K562 (cell line): ENCODE measurements at regions not wholly inside any gene's neighbourhood (a gene's known extent, or its start where the extent isn't known, plus 50 kb on each side); places are given as distances from the start of the nearest gene placed in this dataset.

Source experiments
- ATAC-seq: fragments of 200-7000 bp; cut with Tn5 transposase; 3 replicates; pipeline ENCODE4 v1.9.1; 2020; ENCODE audit warnings: moderate library complexity
- BruUV-seq: library from RNA; stranded (reverse); fragments of 400-500 nt; replicated peaks from 2 replicates; lab custom pipeline; 2021; lab: Mats Ljungman, UMichigan
- CTCF ChIA-PET: fragments of 300-600 bp; formaldehyde crosslinking; extraction: SDS; loops from one replicate; lab custom pipeline; 2021; ENCODE audit warnings: low intra/inter-chr PET ratio; lab: Yijun Ruan, JAX
- POLR2A ChIA-PET: fragments of 300-600, 350-650 bp; sonication (Branson Sonifier 250); formaldehyde crosslinking; extraction: SDS; loops from one replicate; lab custom pipeline; 2021; ENCODE audit warnings: antibody characterized with exemption, inconsistent platforms; lab: Yijun Ruan, JAX
- DNase-seq, 4 experiments: peaks; one replicate each; pipeline versions ENCODE4 v3.0.0 to v3.0.0-alpha.2; 2011 to 2018; ENCODE audit warnings: low spot score in 3 of 4, mixed read lengths in 3 of 4; ENCODE audit errors: extremely low read depth in 1 of 4
- FAIRE-seq: peaks from 2 replicates; lab custom pipeline; 2011; peaks lifted over from hg19 to GRCh38; lab: Jason Lieb, UNC
- H2AFZ ChIP-seq: 2 replicates; pipeline ENCODE4 v1.6.0; 2011; ENCODE audit warnings: low read depth, low read length, control low read depth, inconsistent platforms
- H3K27ac ChIP-seq: fragments of 200-600 bp; 3 replicates; pipeline ENCODE4 v1.8.0; 2011; ENCODE audit warnings: low read depth, mild to moderate bottlenecking, control low read depth, inconsistent platforms, low read length, moderate library complexity, mixed read lengths; ENCODE audit errors: extremely low read depth
- H3K27me3 ChIP-seq, 2 experiments: fragments of 300-600 bp in 1 of 2; 2 replicates in 1 of 2; 3 replicates in 1 of 2; pipeline versions ENCODE4 v1.6.0 to v1.8.0; 2011; ENCODE audit warnings: inconsistent platforms in 2 of 2, low read length in 2 of 2, mild to moderate bottlenecking in 1 of 2, mixed read lengths in 1 of 2, moderate library complexity in 1 of 2; ENCODE audit not compliant: control insufficient read depth in 2 of 2, insufficient read depth in 2 of 2
- H3K36me3 ChIP-seq: fragments of 300-600 bp; 3 replicates; pipeline ENCODE4 v1.8.0; 2011; ENCODE audit warnings: mild to moderate bottlenecking, low read length, inconsistent platforms; ENCODE audit not compliant: control insufficient read depth, insufficient read depth
- H3K4me1 ChIP-seq, 2 experiments: fragments of 200-600 bp in 1 of 2; replicated peaks in 1 of 2; 2 replicates in 1 of 2; 3 replicates in 1 of 2; pipeline versions ENCODE4 v1.5.1 to v1.8.0; 2011; ENCODE audit warnings: inconsistent platforms in 2 of 2, low read length in 2 of 2, mild to moderate bottlenecking in 1 of 2, mixed read lengths in 1 of 2, moderate library complexity in 1 of 2; ENCODE audit not compliant: control insufficient read depth in 2 of 2, insufficient read depth in 2 of 2
- H3K4me2 ChIP-seq: 2 replicates; pipeline ENCODE4 v1.6.1; 2011; ENCODE audit warnings: low read length, control low read depth, inconsistent platforms, mixed read lengths; ENCODE audit not compliant: insufficient read depth
- H3K4me3 ChIP-seq: fragments of 200-600 bp; sonication (generic), shearing (Covaris generic); 2 replicates; pipeline ENCODE4 v1.5.1; 2016; ENCODE audit warnings: control low read depth, inconsistent platforms
- H3K79me2 ChIP-seq: fragments of 200-600 bp; 3 replicates; pipeline ENCODE4 v1.8.0; 2011; ENCODE audit warnings: low read length, inconsistent platforms; ENCODE audit not compliant: control insufficient read depth, insufficient read depth
- H3K9ac ChIP-seq, 2 experiments: 2 replicates each; pipeline versions ENCODE4 v1.6.0 to v1.6.1; 2011; ENCODE audit warnings: low read depth in 2 of 2, low read length in 2 of 2, control low read depth in 1 of 2, inconsistent platforms in 1 of 2, mild to moderate bottlenecking in 1 of 2, mixed read lengths in 1 of 2; ENCODE audit not compliant: insufficient read depth in 1 of 2
- H3K9me1 ChIP-seq: one replicate; pipeline ENCODE4 v1.6.0; 2011; ENCODE audit warnings: inconsistent platforms, mild to moderate bottlenecking, low read length, moderate library complexity; ENCODE audit not compliant: control insufficient read depth, insufficient read depth
- H3K9me3 ChIP-seq: replicated peaks from 2 replicates; pipeline ENCODE4 v1.5.1; 2011; ENCODE audit warnings: low read depth, low read length, inconsistent platforms; ENCODE audit not compliant: control insufficient read depth, insufficient read depth
- H4K20me1 ChIP-seq: replicated peaks from 2 replicates; pipeline ENCODE4 v1.6.1; 2011; ENCODE audit warnings: low read length, inconsistent platforms, mixed read lengths; ENCODE audit not compliant: control insufficient read depth, insufficient read depth
- CHD4 ChIP-seq: fragments of 200-600 bp; sonication (generic); IDR thresholded peaks from 3 replicates; pipeline ENCODE4 v1.6.1; 2012; ENCODE audit warnings: low read depth, mild to moderate bottlenecking, mixed read lengths, low read length, inconsistent platforms; ENCODE audit not compliant: insufficient read depth, insufficient replicate concordance, poor library complexity, severe bottlenecking
- GMEB1 ChIP-seq: fragments of 250-450 bp; sonication (Bioruptor Pico); IDR thresholded peaks from 2 replicates; pipeline ENCODE4 v1.4.0; 2020; ENCODE audit warnings: mild to moderate bottlenecking
- KDM1A ChIP-seq, 2 experiments: fragments of 450-650 bp; IDR thresholded peaks; 2 replicates each; pipeline ENCODE4 v1.6.1; 2016; ENCODE audit warnings: mild to moderate bottlenecking in 2 of 2
- MEF2A ChIP-seq: IDR thresholded peaks from 2 replicates; pipeline ENCODE4 v1.6.1; 2011; ENCODE audit warnings: low read depth, mild to moderate bottlenecking, low read length, moderate library complexity; ENCODE audit not compliant: control insufficient read depth
- MTA2 ChIP-seq: fragments of 450-650 bp; IDR thresholded peaks from 2 replicates; pipeline ENCODE4 v1.6.1; 2016; ENCODE audit warnings: low read depth
- TARDBP ChIP-seq: fragments of 450-650 bp; IDR thresholded peaks from 2 replicates; pipeline ENCODE4 v1.6.1; 2016
- XRCC3 ChIP-seq: fragments of 450-650 bp; IDR thresholded peaks from 2 replicates; pipeline ENCODE4 v1.6.1; 2017; ENCODE audit warnings: mild to moderate bottlenecking, moderate library complexity
- ZBTB5 ChIP-seq: fragments of 450-650 bp; IDR thresholded peaks from 2 replicates; pipeline ENCODE4 v1.6.1; 2017; ENCODE audit warnings: antibody characterized with exemption
- ZBTB7A ChIP-seq: IDR thresholded peaks from 2 replicates; pipeline ENCODE4 v1.6.1; 2011; ENCODE audit warnings: low read depth, mild to moderate bottlenecking, low read length, moderate library complexity, borderline replicate concordance; ENCODE audit not compliant: control insufficient read depth
- ZNF174 ChIP-seq: fragments of 250-450 bp; sonication (Bioruptor Pico); IDR thresholded peaks from 2 replicates; pipeline ENCODE4 v1.4.0; 2020; ENCODE audit warnings: mild to moderate bottlenecking
- in situ Hi-C: fragments of 300-500 bp; cut with MboI; formaldehyde crosslinking; loops from 4 replicates; pipeline ENCODE4 v1.15.0; 2018; ENCODE audit warnings: inconsistent platforms, mixed read lengths
- intact Hi-C: fragments of 100-400 bp; cut with micrococcal nuclease; formaldehyde crosslinking; loops from 2 replicates; pipeline ENCODE4 v1.14.2; 2022

GRCh38 chr9:106678273-106678672, 184.7 kb upstream of the ZNF462 start:
- DNase-seq (no peak), FAIRE-seq (no peak), ATAC-seq (no peak)
- H3K79me2 ChIP-seq = no peaks in the 10 kb centered on the region
- H3K27ac ChIP-seq = no peak overlapping the region
- H3K27me3 ChIP-seq = no peaks in the 10 kb centered on the region
- no peak overlapping the region for H3K4me3 ChIP-seq
- no peaks in the 10 kb centered on the region for H3K9me1 ChIP-seq
- H3K4me1 ChIP-seq = no peaks in the 10 kb centered on the region
- POLR2A ChIA-PET = no interaction called here
- BruUV-seq = no TSS peak
- intact Hi-C loops = no loop called here
- no peak overlapping the region for H3K4me2 ChIP-seq
- in situ Hi-C loops = no loop called here
- TF ChIP-seq MTA2 = no peak
- no peak for TF ChIP-seq XRCC3
- TF ChIP-seq TARDBP = no peak
- no peak for TF ChIP-seq ZNF174 (CRISPR knock-in tag)
- no peak for TF ChIP-seq CHD4
- no peak for TF ChIP-seq ZBTB5
- no peak for TF ChIP-seq ZBTB7A
- no peak for TF ChIP-seq KDM1A (IDR thresholded peaks at IDR 0.05)
- no peak for TF ChIP-seq MEF2A
- TF ChIP-seq GMEB1 (CRISPR knock-in tag) = no peak
- H3K36me3 ChIP-seq = no peaks in the 10 kb centered on the region
- no peaks in the 10 kb centered on the region for H3K9me3 ChIP-seq
- H3K9ac ChIP-seq = no peak overlapping the region
- H4K20me1 ChIP-seq = no peaks in the 10 kb centered on the region
- H2AFZ ChIP-seq = no peak overlapping the region
- CTCF ChIA-PET = no interaction called here
